Amygdala (tissue), 56 donors: ENCODE measurements at regions not wholly inside any gene's neighbourhood (a gene's known extent, or its start where the extent isn't known, plus 50 kb on each side); places are given as distances from the start of the nearest gene placed in this dataset.

Experiments used
- DNase-seq, 56 donors: peaks; one replicate each; lab custom pipeline; 2025; lab: John Stamatoyannopoulos, UW

GRCh38 chr14:62216121-62216520 lies 453.9 kb downstream of the SNAPC1 start:
- no peak for DNase-seq

DNA sequence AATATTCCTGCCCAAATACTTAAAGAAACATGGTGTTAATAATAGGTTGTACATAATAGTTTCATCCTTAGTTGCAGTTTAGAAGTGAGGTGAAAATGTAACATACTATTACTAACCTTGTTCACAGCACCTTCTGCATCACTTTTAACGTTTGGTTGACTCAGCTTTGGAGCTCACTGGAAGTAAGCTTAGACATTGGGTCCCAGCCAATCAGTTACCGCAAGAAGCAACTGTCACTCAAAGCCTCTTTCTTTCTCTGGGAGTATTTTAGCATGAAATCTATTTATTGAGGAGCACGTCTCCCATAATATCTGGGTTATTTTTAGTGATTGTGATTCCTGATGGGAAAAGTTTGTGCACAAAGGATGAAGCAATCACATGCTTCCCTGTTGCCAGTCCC lies 472.6 kb downstream of the SNAPC1 start:
- DNase-seq = no peak

GRCh38 chr14:62244221-62244620 lies 482.0 kb downstream of the SNAPC1 start:
- no peak for DNase-seq

GRCh38 chr14:62247266-62247665 lies 485.0 kb downstream of the SNAPC1 start:
- no peak for DNase-seq

- DNase-seq = no peak
These were observed 489.0 kb downstream of the SNAPC1 start for GRCh38 chr14:62251237-62251636.

GRCh38 chr14:62253171-62253570 lies 491.0 kb downstream of the SNAPC1 start:
- DNase-seq = no peak

- DNase-seq = no peak
These were observed 491.7 kb downstream of the SNAPC1 start for GRCh38 chr14:62253911-62254310.

- DNase-seq = no peak
These were observed 507.0 kb downstream of the SNAPC1 start for GRCh38 chr14:62269204-62269603.

DNA sequence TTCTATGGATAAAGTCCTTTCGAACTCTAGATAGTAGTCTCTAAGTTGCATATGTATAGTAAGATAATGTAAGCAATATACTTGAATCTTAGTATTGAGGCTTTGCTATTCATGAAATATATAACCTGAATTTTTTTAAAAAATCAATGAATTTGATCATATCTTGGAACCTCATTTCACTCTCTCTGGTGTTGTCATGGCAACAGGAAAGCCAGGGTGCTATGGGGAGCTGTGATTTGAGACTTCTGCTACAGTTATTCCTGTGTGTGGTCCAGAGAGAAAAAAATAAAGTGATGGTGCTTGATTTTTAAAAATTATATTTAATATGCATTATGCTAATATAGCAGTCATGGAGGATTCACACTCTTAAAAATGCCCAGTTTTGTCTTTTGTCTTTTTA lies 508.0 kb downstream of the SNAPC1 start:
- no peak for DNase-seq

DNA sequence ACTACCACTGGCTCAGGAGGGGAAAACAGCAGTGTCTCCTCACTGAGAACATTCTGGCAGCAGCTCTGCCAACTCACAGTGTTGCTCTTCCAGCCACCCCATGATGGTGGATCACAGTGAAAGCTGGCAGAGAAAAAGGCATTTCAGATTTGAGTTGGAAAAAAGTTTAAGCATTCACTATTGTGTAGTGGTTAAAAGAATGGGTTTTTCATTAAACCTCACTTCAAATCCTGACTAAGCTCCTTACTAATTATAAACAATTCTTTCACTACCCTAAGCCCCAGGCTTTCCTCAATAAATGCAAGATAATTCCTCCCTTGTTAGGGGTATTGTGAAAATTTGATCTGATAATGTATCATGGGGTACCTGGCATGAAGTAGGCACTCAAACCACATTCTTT lies 518.1 kb downstream of the SNAPC1 start:
- DNase-seq = no peak

DNA sequence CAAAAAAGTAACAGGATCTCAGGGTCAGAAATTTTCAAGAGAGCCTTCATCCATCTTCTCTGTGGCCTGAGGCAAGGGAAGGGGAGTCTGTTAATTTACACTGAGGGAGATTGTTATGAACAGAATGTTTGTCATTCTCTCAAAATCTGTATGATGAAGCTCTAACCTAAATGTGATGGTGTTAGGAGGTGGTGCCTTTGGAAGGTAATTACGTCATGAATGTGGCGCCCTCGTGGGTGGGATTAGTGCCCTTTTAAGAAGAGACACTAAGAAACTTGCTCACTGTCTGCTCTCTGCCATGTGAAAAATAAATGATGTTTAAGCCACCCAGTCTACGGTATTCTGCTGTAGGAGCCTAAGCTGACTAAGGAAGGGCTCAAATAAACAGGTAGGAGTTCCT lies 521.6 kb downstream of the SNAPC1 start:
- no peak for DNase-seq

DNA sequence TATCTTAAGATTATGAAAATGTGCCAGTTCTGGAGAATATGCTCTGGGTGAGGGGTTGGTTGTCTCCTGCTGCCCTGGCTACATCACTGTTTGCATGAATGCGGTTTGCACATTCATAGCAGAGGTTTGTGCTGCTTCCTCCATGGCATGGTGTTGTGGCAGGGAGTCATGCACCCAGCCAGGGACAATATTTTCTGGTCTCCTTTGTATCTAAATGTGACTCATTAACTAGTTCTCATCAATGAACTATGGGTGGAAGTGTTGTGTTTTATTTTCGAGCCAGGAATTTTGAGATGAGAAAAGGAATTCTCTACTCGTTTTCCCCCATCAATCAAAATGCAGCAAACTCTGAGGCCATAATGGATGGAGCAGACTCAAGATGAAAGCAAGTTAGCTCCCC lies 527.3 kb downstream of the SNAPC1 start:
- no peak for DNase-seq

- DNase-seq = no peak
These were observed 538.9 kb downstream of the SNAPC1 start for GRCh38 chr14:62301080-62301479.

GRCh38 chr14:62301911-62302310 lies 539.7 kb downstream of the SNAPC1 start:
- DNase-seq = no peak

DNA sequence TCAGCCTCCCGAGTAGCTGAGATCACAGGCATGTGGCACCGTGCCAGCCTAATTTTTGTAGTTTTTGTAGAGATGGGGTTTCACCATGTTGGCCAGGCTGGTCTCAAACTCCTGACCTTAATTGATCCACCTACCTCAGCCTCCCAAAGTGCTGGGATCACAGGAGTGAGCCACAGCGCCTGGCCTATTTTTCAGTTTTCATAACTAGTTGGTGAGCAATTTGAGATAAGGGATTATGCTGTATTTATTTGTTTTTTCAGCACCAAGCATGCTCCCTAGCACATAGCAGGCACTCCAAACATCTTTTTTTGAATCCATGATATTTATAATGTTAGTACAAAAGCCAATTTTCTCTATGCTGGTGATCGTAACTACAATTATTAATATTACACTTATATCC lies 541.2 kb downstream of the SNAPC1 start:
- no peak for DNase-seq

GRCh38 chr14:62304257-62304656 lies 542.0 kb downstream of the SNAPC1 start:
- DNase-seq = no peak

DNA sequence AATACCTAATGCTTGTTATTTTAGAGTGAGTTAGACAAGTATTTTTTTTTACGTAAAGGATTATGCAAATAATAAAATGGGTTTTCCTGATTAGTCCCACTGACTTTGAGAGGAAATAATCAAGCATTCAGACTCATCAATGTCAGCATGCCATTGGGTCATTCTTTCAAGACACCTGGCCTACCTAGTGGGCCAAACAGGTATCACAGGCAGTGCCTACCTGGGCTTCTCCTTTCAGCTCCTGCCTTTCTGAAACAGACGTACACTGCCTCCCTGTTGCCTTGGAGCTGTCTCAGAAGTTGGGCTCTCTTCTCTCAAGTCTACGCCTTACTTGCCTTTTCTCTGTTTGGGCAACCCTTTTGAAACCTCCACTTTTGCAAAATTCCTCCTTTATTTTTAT lies 545.6 kb downstream of the SNAPC1 start:
- DNase-seq = no peak

DNA sequence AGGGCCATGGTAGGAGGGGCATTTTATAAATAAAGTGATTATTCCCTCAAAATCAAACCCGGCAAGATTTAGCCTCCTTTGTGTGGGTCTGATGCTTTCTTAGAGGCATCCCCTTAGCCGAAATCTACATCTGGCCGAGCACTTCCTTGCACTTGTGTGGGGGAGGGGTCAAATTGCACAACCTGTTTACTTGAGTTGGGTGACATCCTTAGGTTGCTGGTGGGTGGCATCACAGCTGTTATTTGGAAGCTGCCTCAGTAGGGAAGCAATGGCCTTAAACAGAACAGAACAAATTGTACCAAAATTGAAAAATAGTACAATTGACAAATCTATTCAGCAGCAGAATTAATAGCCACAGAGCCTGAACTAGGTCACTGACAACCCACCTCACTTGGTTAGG lies 546.1 kb downstream of the SNAPC1 start:
- peak in 4 of 56 donors; percentile 2 to 11 (median 7) for DNase-seq

DNA sequence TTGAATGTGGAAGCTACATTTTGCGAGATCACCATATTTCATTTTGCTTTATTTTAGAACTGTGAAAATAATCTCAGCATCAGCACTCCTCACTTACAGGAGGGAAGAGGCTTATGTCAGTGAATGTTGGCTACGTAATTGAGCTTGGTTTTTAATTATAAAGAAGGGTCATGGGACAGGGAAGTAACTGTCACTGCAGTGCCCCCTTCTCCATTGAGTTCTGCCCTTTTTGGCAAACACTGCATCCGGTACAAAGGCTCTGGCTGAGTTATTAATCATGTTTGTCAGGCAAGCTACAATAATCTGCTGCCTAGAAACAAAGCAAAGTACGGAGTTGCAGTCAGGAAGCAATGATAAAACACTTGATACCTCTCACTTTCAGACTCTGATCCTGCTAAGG lies 546.7 kb downstream of the SNAPC1 start:
- DNase-seq = peak in 1 of 56 donors; percentile 15

- DNase-seq = no peak
These were observed 551.0 kb downstream of the SNAPC1 start for GRCh38 chr14:62313212-62313611.

DNA sequence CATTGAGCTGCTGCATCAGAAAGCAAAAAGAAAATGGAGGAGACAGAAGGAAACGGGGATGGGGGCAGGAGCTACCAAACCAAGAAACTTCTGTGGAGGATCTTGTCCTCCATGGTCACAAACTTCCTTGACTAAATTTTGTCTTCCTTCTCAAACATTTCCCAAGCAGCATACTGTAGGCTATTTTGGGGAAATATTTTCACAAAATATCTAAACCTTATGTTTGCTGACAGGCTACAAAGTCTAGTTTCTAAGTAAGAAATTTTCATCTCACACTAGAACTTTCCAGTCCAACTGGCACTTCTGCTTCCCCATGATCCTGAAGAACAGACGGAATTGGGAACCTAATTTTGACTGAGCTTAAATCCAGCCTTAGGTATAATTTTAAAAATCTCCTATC lies 552.0 kb downstream of the SNAPC1 start:
- no peak for DNase-seq

DNA sequence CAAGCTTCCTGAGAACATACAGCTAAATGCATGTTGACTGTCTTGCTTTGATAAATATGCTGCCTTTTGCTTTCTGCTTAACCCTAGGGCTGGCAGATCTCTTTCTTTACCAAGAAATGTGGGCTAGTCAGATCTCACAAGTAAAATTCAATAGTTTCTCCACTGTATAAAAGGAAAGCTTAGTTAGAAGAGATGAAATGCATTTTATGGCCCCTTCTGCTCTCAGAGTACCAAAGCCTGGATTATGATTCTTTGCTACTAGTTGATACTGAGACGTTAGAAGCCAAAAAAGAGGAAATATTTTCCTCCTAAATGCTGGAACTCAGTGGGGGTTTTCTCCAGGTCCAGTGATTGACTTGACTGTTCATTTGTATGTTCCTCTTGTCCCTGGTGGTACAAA lies 552.7 kb downstream of the SNAPC1 start:
- no peak for DNase-seq

DNA sequence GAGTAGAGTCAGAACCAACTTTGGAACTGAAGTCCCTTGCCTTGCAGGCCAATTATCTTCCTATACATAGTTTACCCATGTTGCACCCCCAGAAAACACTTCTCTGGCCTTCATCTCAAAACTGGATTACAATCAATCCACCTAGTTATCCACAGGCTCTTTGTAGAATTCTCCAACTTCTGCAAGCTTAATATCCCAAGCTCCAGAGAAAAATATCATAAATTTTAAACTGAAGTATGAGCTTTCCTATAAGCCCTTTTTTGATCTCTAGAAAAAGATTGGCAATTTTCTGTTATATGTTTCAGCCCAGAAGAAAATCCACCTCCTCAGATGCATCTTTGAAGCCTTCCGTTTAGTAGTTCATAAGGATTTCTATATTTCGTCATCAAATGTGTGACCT lies 553.4 kb downstream of the SNAPC1 start:
- no peak for DNase-seq

- DNase-seq = no peak
These were observed 560.0 kb downstream of the SNAPC1 start for GRCh38 chr14:62322216-62322615.
